HCT116 (cell line): ENCODE measurements at regions not wholly inside any gene's neighbourhood (a gene's known extent, or its start where the extent isn't known, plus 50 kb on each side); places are given as distances from the start of the nearest gene placed in this dataset.

Experiments
- ATAC-seq: fragments of 200-7000 bp; cut with Tn5 transposase; 2 replicates; pipeline ENCODE4 v1.9.1; 2020; ENCODE audit warnings: mild to moderate bottlenecking, moderate library complexity
- BruUV-seq: library from RNA; stranded (reverse); fragments of 400-500 nt; replicated peaks from 2 replicates; lab custom pipeline; 2021; lab: Mats Ljungman, UMichigan
- CTCF ChIA-PET: fragments of 300-600 bp; sonication (Branson Sonifier 250); formaldehyde crosslinking; loops from one replicate; lab custom pipeline; 2021; ENCODE audit warnings: antibody characterized with exemption; lab: Charles Lee
- POLR2A ChIA-PET: fragments of 300-600, 350-600 bp; sonication (Branson Sonifier 250); formaldehyde crosslinking; loops from one replicate; lab custom pipeline; 2021; ENCODE audit warnings: antibody characterized with exemption; lab: Charles Lee
- RAD21 ChIA-PET, 2 experiments: fragments of 300-600 bp; sonication (Branson Sonifier 250); formaldehyde crosslinking; loops; one replicate each; lab custom pipeline; 2023; ENCODE audit warnings: low total read pairs in 2 of 2; ENCODE audit not compliant: uncharacterized antibody in 2 of 2, unreplicated experiment in 2 of 2, low non-redundant PET in 1 of 2; lab: Charles Lee
- DNase-seq: peaks from one replicate; pipeline ENCODE4 v3.0.0-alpha.2; 2010; ENCODE audit warnings: low read depth, low spot score
- H2AFZ ChIP-seq: fragments of 200-600 bp; shearing (Covaris generic), sonication (generic); 2 replicates; pipeline ENCODE4 v1.6.1; 2017; ENCODE audit warnings: low read depth, mixed run types, mixed read lengths, antibody characterized with exemption, low read length; ENCODE audit not compliant: poor library complexity, severe bottlenecking
- H3K27ac ChIP-seq: 2 replicates; pipeline ENCODE4 v1.5.1; 2012; ENCODE audit warnings: low read depth, low read length
- H3K27me3 ChIP-seq: fragments of 200-600 bp; sonication (generic); 2 replicates; pipeline ENCODE4 v1.6.1; 2016; ENCODE audit warnings: mixed run types, low read length, mixed read lengths; ENCODE audit not compliant: insufficient read depth
- H3K36me3 ChIP-seq, 2 experiments: fragments of 200-500 bp in 1 of 2; fragments of 200-600 bp in 1 of 2; sonication (Bioruptor generic) in 1 of 2; sonication (generic) in 1 of 2; 2 replicates each; pipeline versions ENCODE4 v1.5.1 to v1.6.1; 2014 to 2016; ENCODE audit warnings: low read length in 2 of 2, inconsistent platforms in 1 of 2, mixed read lengths in 1 of 2, mixed run types in 1 of 2; ENCODE audit not compliant: insufficient read depth in 2 of 2, control insufficient read depth in 1 of 2
- H3K4me1 ChIP-seq, 2 experiments: fragments of 200-600 bp in 1 of 2; sonication (generic) in 1 of 2; 2 replicates each; pipeline versions ENCODE4 v1.5.1 to v1.6.1; 2012 to 2017; ENCODE audit warnings: low read length in 2 of 2, inconsistent platforms in 1 of 2, mild to moderate bottlenecking in 1 of 2, mixed read lengths in 1 of 2, mixed run types in 1 of 2, moderate library complexity in 1 of 2; ENCODE audit not compliant: insufficient read depth in 2 of 2, control insufficient read depth in 1 of 2
- H3K4me2 ChIP-seq: fragments of 200-600 bp; sonication (generic); 2 replicates; pipeline ENCODE4 v1.6.1; 2017; ENCODE audit warnings: mixed run types, low read length, mixed read lengths
- H3K4me3 ChIP-seq, 2 experiments: fragments of 200-600 bp in 1 of 2; sonication (generic) in 1 of 2; replicated peaks in 1 of 2; 2 replicates each; pipeline ENCODE4 v1.5.1; 2011 to 2016; ENCODE audit warnings: low read length in 2 of 2, control low read depth in 1 of 2, low read depth in 1 of 2, mild to moderate bottlenecking in 1 of 2, mixed read lengths in 1 of 2, mixed run types in 1 of 2
- H3K79me2 ChIP-seq: fragments of 200-600 bp; sonication (generic); 2 replicates; pipeline ENCODE4 v1.6.1; 2017; ENCODE audit warnings: mild to moderate bottlenecking, mixed run types, low read length, moderate library complexity, mixed read lengths; ENCODE audit not compliant: insufficient read depth
- H3K9ac ChIP-seq: fragments of 200-600 bp; sonication (generic); 2 replicates; pipeline ENCODE4 v1.6.1; 2016; ENCODE audit warnings: low read length, mixed read lengths
- H3K9me2 ChIP-seq: fragments of 200-600 bp; sonication (generic), shearing (Covaris generic); 2 replicates; pipeline ENCODE4 v1.6.1; 2017; ENCODE audit warnings: mixed run types, mild to moderate bottlenecking, moderate library complexity; ENCODE audit not compliant: insufficient read depth
- H3K9me3 ChIP-seq, 2 experiments: fragments of 200-500 bp in 1 of 2; fragments of 200-600 bp in 1 of 2; sonication (Bioruptor generic) in 1 of 2; sonication (generic) in 1 of 2; 2 replicates each; pipeline ENCODE4 v1.6.1; 2014 to 2017; ENCODE audit warnings: low read length in 2 of 2, mixed read lengths in 2 of 2, inconsistent platforms in 1 of 2, low read depth in 1 of 2, mild to moderate bottlenecking in 1 of 2, mixed run types in 1 of 2, moderate library complexity in 1 of 2; ENCODE audit not compliant: control insufficient read depth in 1 of 2, insufficient read depth in 1 of 2
- H4K20me1 ChIP-seq: fragments of 200-600 bp; sonication (generic), shearing (Covaris generic); 2 replicates; pipeline ENCODE4 v1.6.1; 2017; ENCODE audit warnings: mixed run types, mild to moderate bottlenecking, moderate library complexity; ENCODE audit not compliant: insufficient read depth
- ATF3 ChIP-seq: IDR thresholded peaks from 2 replicates; pipeline ENCODE4 v1.6.1; 2012
- CBX3 ChIP-seq: IDR thresholded peaks from 2 replicates; pipeline ENCODE4 v1.6.1; 2012; ENCODE audit warnings: low read depth
- CEBPB ChIP-seq: IDR thresholded peaks from 2 replicates; pipeline ENCODE4 v1.6.1; 2012; ENCODE audit warnings: low read depth
- CTCF ChIP-seq, 3 experiments: fragments of 200-600 bp in 1 of 3; sonication (generic) in 1 of 3; IDR thresholded peaks in 2 of 3; conservative IDR thresholded peaks in 1 of 3; 2 replicates each; pipeline ENCODE4 v1.5.1; 2012 to 2017; ENCODE audit warnings: low read depth in 2 of 3, low read length in 2 of 3, antibody characterized with exemption in 1 of 3, borderline replicate concordance in 1 of 3, control low read depth in 1 of 3, mild to moderate bottlenecking in 1 of 3, mixed read lengths in 1 of 3, mixed run types in 1 of 3, moderate library complexity in 1 of 3; ENCODE audit not compliant: insufficient read depth in 1 of 3
- ELF1 ChIP-seq: IDR thresholded peaks from 2 replicates; pipeline ENCODE4 v1.6.1; 2012; ENCODE audit warnings: low read depth, borderline replicate concordance
- EZH2 ChIP-seq: fragments of 200-600 bp; sonication (generic); IDR thresholded peaks from 2 replicates; pipeline ENCODE4 v1.6.1; 2017; ENCODE audit warnings: antibody characterized with exemption, mixed run types
- FOSL1 ChIP-seq: IDR thresholded peaks from 2 replicates; pipeline ENCODE4 v1.6.1; 2012; ENCODE audit warnings: low read depth
- JUND ChIP-seq: IDR thresholded peaks from 2 replicates; pipeline ENCODE4 v1.6.1; 2012
- POLR2AphosphoS5 ChIP-seq: IDR thresholded peaks from 2 replicates; pipeline ENCODE4 v1.6.1; 2011; ENCODE audit warnings: mild to moderate bottlenecking, low read depth, low read length, moderate library complexity
- RAD21 ChIP-seq: IDR thresholded peaks from 2 replicates; pipeline ENCODE4 v1.6.1; 2012; ENCODE audit warnings: low read depth, mild to moderate bottlenecking
- SIN3A ChIP-seq: IDR thresholded peaks from 2 replicates; pipeline ENCODE4 v1.6.1; 2012; ENCODE audit warnings: low read depth
- SP1 ChIP-seq: IDR thresholded peaks from 2 replicates; pipeline ENCODE4 v1.6.1; 2012; ENCODE audit warnings: low read depth
- SRF ChIP-seq: IDR thresholded peaks from 2 replicates; pipeline ENCODE4 v1.6.1; 2012; ENCODE audit warnings: low read depth
- TCF7L2 ChIP-seq: IDR thresholded peaks from 2 replicates; pipeline ENCODE4 v1.7.0; 2011; ENCODE audit warnings: borderline replicate concordance, inconsistent platforms; ENCODE audit not compliant: insufficient read depth, insufficient read length; ENCODE audit errors: extremely low read depth
- YY1 ChIP-seq: IDR thresholded peaks from 2 replicates; pipeline ENCODE4 v1.6.1; 2011; ENCODE audit warnings: low read length, low read depth, moderate library complexity, mild to moderate bottlenecking; ENCODE audit not compliant: insufficient replicate concordance; ENCODE audit errors: extremely low read depth
- ZBTB33 ChIP-seq: IDR thresholded peaks from 2 replicates; pipeline ENCODE4 v1.6.1; 2011; ENCODE audit warnings: mild to moderate bottlenecking, low read length, moderate library complexity; ENCODE audit not compliant: insufficient replicate concordance; ENCODE audit errors: extremely low read depth
- ZFX ChIP-seq: fragments of 450-650 bp; IDR thresholded peaks from 2 replicates; pipeline ENCODE4 v1.6.1; 2017
- ZNF274 ChIP-seq: fragments of 200-500 bp; sonication (Bioruptor generic); IDR thresholded peaks from 2 replicates; pipeline ENCODE4 v1.6.1; 2014; ENCODE audit warnings: mild to moderate bottlenecking, low read depth, low read length, inconsistent platforms
- intact Hi-C: fragments of 100-400 bp; cut with micrococcal nuclease; formaldehyde crosslinking; loops from 2 replicates; pipeline ENCODE4 v1.10.0; 2022

GRCh38 chr3:76820481-76820880 lies 219.4 kb upstream of the ROBO2 start:
- BruUV-seq = no TSS peak
- POLR2A ChIA-PET = no interaction called here
- intact Hi-C loops = no loop called here

More at GRCh38 chr3:76820481-76820880, 219.4 kb upstream of the ROBO2 start:
- Histone ChIP-seq H3K9me3 (peaks cover 16 to 17% of the 10 kb centered on the region in 2 experiments; a peak in 2 of 4 replicates), H3K79me2 (no peaks in the 10 kb centered on the region), H3K9ac (no peak overlapping the region), H3K4me1 (no peaks in the 10 kb centered on the region), H2AFZ (no peak overlapping the region), H3K4me2 (no peak overlapping the region), H4K20me1 (no peaks in the 10 kb centered on the region), H3K9me2 (no peaks in the 10 kb centered on the region), H3K4me3 (no peak overlapping the region), H3K27ac (no peak overlapping the region), H3K36me3 (no peaks in the 10 kb centered on the region), H3K27me3 (no peaks in the 10 kb centered on the region)
- DNase-seq (no peak), ATAC-seq (no peak)
- CTCF ChIA-PET = no interaction called here
- TF ChIP-seq CTCF (IDR thresholded peaks at IDR 0.05 in 2 of 3, conservative IDR thresholded peaks at IDR 0.05 in 1 of 3; ENCODE audit: borderline replicate concordance in 1 of 3, insufficient read depth in 1 of 3, low read depth in 2 of 3, low read length in 2 of 3) = no peak
- no peak for TF ChIP-seq CEBPB
- TF ChIP-seq ATF3 = no peak
- TF ChIP-seq JUND = no peak
- no peak for TF ChIP-seq SRF
- no peak for TF ChIP-seq POLR2AphosphoS5
- TF ChIP-seq RAD21 = no peak
- TF ChIP-seq ZNF274 = no peak
- TF ChIP-seq EZH2 = no peak
- no peak for TF ChIP-seq SIN3A
- no peak for TF ChIP-seq ZBTB33
- TF ChIP-seq ELF1 = no peak
- TF ChIP-seq FOSL1 = no peak
- TF ChIP-seq ZFX = no peak
- no peak for TF ChIP-seq SP1
- TF ChIP-seq TCF7L2 = no peak
- TF ChIP-seq CBX3 = no peak
- no peak for TF ChIP-seq YY1
- RAD21 ChIA-PET = no interaction called here
